GM18870 (cell line): ENCODE measurements at regions not wholly inside any gene's neighbourhood (a gene's known extent, or its start where the extent isn't known, plus 50 kb on each side); places are given as distances from the start of the nearest gene placed in this dataset.
"Not testable (repeated sequence)": the region's sequence is repeated elsewhere in the genome, so short reads cannot be mapped to it uniquely, and the experiment has no call there.

ENCODE experiments used
- ATAC-seq: cut with Tn5 transposase; IDR thresholded peaks from one replicate; pipeline ENCODE4 v1.9.1; 2021; ENCODE audit warnings: moderate library complexity; ENCODE audit not compliant: unreplicated experiment

- no peak for ATAC-seq
These were observed 296.4 kb downstream of the ADAMTS20 start for GRCh38 chr12:43255522-43256111.

- ATAC-seq, result no peak
These were observed 299.4 kb downstream of the ADAMTS20 start for GRCh38 chr12:43252585-43252984.

- no peak for ATAC-seq
These were observed 306.1 kb downstream of the ADAMTS20 start for GRCh38 chr12:43245947-43246346.

- ATAC-seq, result no peak
These were observed 310.0 kb downstream of the ADAMTS20 start for GRCh38 chr12:43241986-43242385.

GRCh38 chr12:43238281-43238680 is 313.7 kb downstream of the ADAMTS20 start:
- no peak for ATAC-seq

GRCh38 chr12:43237238-43237879 is 314.6 kb downstream of the ADAMTS20 start:
- ATAC-seq, result no peak

GRCh38 chr12:43235721-43236120 is 316.3 kb downstream of the ADAMTS20 start:
- no peak for ATAC-seq

- ATAC-seq, result no peak
These were observed 318.1 kb downstream of the ADAMTS20 start for GRCh38 chr12:43233861-43234260.

GRCh38 chr12:43226151-43226550 is 325.9 kb downstream of the ADAMTS20 start:
- no peak for ATAC-seq

- ATAC-seq, result not testable (repeated sequence)
These were observed 327.7 kb downstream of the ADAMTS20 start for GRCh38 chr12:43224190-43224805.

GRCh38 chr12:43222796-43223195 is 329.2 kb downstream of the ADAMTS20 start:
- ATAC-seq, result no peak

- no peak for ATAC-seq
These were observed 330.8 kb downstream of the ADAMTS20 start for GRCh38 chr12:43221216-43221615.

- ATAC-seq, result no peak
These were observed 335.5 kb downstream of the ADAMTS20 start for GRCh38 chr12:43216490-43216889.

GRCh38 chr12:43214166-43214565 is 337.8 kb downstream of the ADAMTS20 start:
- ATAC-seq, result no peak

GRCh38 chr12:43213608-43214007 is 338.4 kb downstream of the ADAMTS20 start:
- no peak for ATAC-seq

- peak; percentile 93 for ATAC-seq
These were observed 341.4 kb downstream of the ADAMTS20 start for GRCh38 chr12:43210485-43211192.

- ATAC-seq, result no peak
These were observed 343.4 kb downstream of the ADAMTS20 start for GRCh38 chr12:43208627-43209026.

GRCh38 chr12:43208221-43208620 is 343.8 kb downstream of the ADAMTS20 start:
- no peak for ATAC-seq

- ATAC-seq, result no peak
These were observed 345.6 kb downstream of the ADAMTS20 start for GRCh38 chr12:43206396-43206795.

GRCh38 chr12:43198608-43199007 is 353.4 kb downstream of the ADAMTS20 start:
- ATAC-seq, result no peak

GRCh38 chr12:43196268-43196907 is 355.6 kb downstream of the ADAMTS20 start:
- no peak for ATAC-seq
